Rectal smooth muscle tissue (tissue), 1 donor: ENCODE measurements at regions not wholly inside any gene's neighbourhood (a gene's known extent, or its start where the extent isn't known, plus 50 kb on each side); places are given as distances from the start of the nearest gene placed in this dataset.

Experiments
- H3K27ac ChIP-seq: one replicate; pipeline ENCODE4 v1.7.0; 2013; ENCODE audit warnings: low read depth, low read length, inconsistent platforms
- H3K27me3 ChIP-seq: one replicate; pipeline ENCODE4 v1.7.0; 2013; ENCODE audit warnings: low read length; ENCODE audit not compliant: control insufficient read depth, insufficient read depth
- H3K36me3 ChIP-seq: one replicate; pipeline ENCODE4 v1.7.0; 2013; ENCODE audit warnings: low read length; ENCODE audit not compliant: control insufficient read depth, insufficient read depth
- H3K4me1 ChIP-seq: one replicate; pipeline ENCODE4 v1.7.0; 2013; ENCODE audit warnings: low read length; ENCODE audit not compliant: control insufficient read depth, insufficient read depth
- H3K4me3 ChIP-seq: one replicate; pipeline ENCODE4 v1.7.0; 2013; ENCODE audit warnings: low read length
- H3K9ac ChIP-seq: one replicate; pipeline ENCODE4 v1.7.0; 2013; ENCODE audit warnings: low read length

GRCh38 chr5:101429241-101429640 lies 526.2 kb upstream of the ST8SIA4 start:
- no peak overlapping the region for H3K9ac ChIP-seq
- no peak overlapping the region for H3K27ac ChIP-seq
- H3K4me1 ChIP-seq, result no peaks in the 10 kb centered on the region
- no peaks in the 10 kb centered on the region for H3K27me3 ChIP-seq
- H3K36me3 ChIP-seq, result no peaks in the 10 kb centered on the region
- H3K4me3 ChIP-seq, result no peak overlapping the region

GRCh38 chr5:101425339-101425859 lies 522.3 kb upstream of the ST8SIA4 start:
- Histone ChIP-seq H3K36me3 (no peaks in the 10 kb centered on the region), H3K27ac (no peak overlapping the region), H3K4me1 (no peaks in the 10 kb centered on the region), H3K9ac (no peak overlapping the region), H3K4me3 (no peak overlapping the region), H3K27me3 (no peaks in the 10 kb centered on the region)

- Histone ChIP-seq H3K36me3 (no peaks in the 10 kb centered on the region), H3K27me3 (no peaks in the 10 kb centered on the region), H3K4me1 (no peaks in the 10 kb centered on the region), H3K9ac (no peak overlapping the region), H3K4me3 (no peak overlapping the region), H3K27ac (no peak overlapping the region)
Measured at GRCh38 chr5:101424530-101425175, 521.6 kb upstream of the ST8SIA4 start.

- Histone ChIP-seq H3K36me3 (no peaks in the 10 kb centered on the region), H3K27ac (no peak overlapping the region), H3K27me3 (no peaks in the 10 kb centered on the region), H3K9ac (no peak overlapping the region), H3K4me1 (peaks cover 3% of the 10 kb centered on the region), H3K4me3 (no peak overlapping the region)
Measured at GRCh38 chr5:101418713-101419118, 515.6 kb upstream of the ST8SIA4 start.

GRCh38 chr5:101404531-101404930 lies 501.4 kb upstream of the ST8SIA4 start:
- Histone ChIP-seq H3K9ac (no peak overlapping the region), H3K36me3 (no peaks in the 10 kb centered on the region), H3K27me3 (no peaks in the 10 kb centered on the region), H3K4me3 (no peak overlapping the region), H3K4me1 (no peaks in the 10 kb centered on the region), H3K27ac (no peak overlapping the region)

- no peak overlapping the region for H3K4me3 ChIP-seq
- no peak overlapping the region for H3K9ac ChIP-seq
- no peaks in the 10 kb centered on the region for H3K4me1 ChIP-seq
- no peaks in the 10 kb centered on the region for H3K27me3 ChIP-seq
- H3K27ac ChIP-seq, result no peak overlapping the region
- H3K36me3 ChIP-seq, result no peaks in the 10 kb centered on the region
Measured at GRCh38 chr5:101393795-101394450, 490.8 kb upstream of the ST8SIA4 start.

GRCh38 chr5:101390151-101390908 lies 487.2 kb upstream of the ST8SIA4 start:
- H3K27me3 ChIP-seq, result no peaks in the 10 kb centered on the region
- H3K4me3 ChIP-seq, result no peak overlapping the region
- H3K27ac ChIP-seq, result no peak overlapping the region
- no peaks in the 10 kb centered on the region for H3K36me3 ChIP-seq
- no peak overlapping the region for H3K9ac ChIP-seq
- no peaks in the 10 kb centered on the region for H3K4me1 ChIP-seq

GRCh38 chr5:101385276-101385675 lies 482.2 kb upstream of the ST8SIA4 start:
- Histone ChIP-seq H3K36me3 (no peaks in the 10 kb centered on the region), H3K27ac (no peak overlapping the region), H3K4me3 (no peak overlapping the region), H3K27me3 (no peaks in the 10 kb centered on the region), H3K9ac (no peak overlapping the region), H3K4me1 (no peaks in the 10 kb centered on the region)

- no peaks in the 10 kb centered on the region for H3K36me3 ChIP-seq
- H3K4me1 ChIP-seq, result no peaks in the 10 kb centered on the region
- no peak overlapping the region for H3K4me3 ChIP-seq
Measured at GRCh38 chr5:101370181-101370580, 467.1 kb upstream of the ST8SIA4 start.

GRCh38 chr5:101364469-101364868 lies 461.4 kb upstream of the ST8SIA4 start:
- H3K27ac ChIP-seq, result no peak overlapping the region
- no peak overlapping the region for H3K9ac ChIP-seq
- H3K4me3 ChIP-seq, result no peak overlapping the region
- H3K36me3 ChIP-seq, result no peaks in the 10 kb centered on the region
- no peaks in the 10 kb centered on the region for H3K4me1 ChIP-seq
- H3K27me3 ChIP-seq, result no peaks in the 10 kb centered on the region

More at GRCh38 chr5:101370181-101370580, 467.1 kb upstream of the ST8SIA4 start:
- no peak overlapping the region for H3K9ac ChIP-seq
- H3K27me3 ChIP-seq, result no peaks in the 10 kb centered on the region
- H3K27ac ChIP-seq, result no peak overlapping the region

- Histone ChIP-seq H3K4me1 (no peaks in the 10 kb centered on the region), H3K27ac (no peak overlapping the region), H3K27me3 (no peaks in the 10 kb centered on the region)
Measured at GRCh38 chr5:101362067-101362466, 459.0 kb upstream of the ST8SIA4 start.

GRCh38 chr5:101346906-101347305 lies 443.8 kb upstream of the ST8SIA4 start:
- no peaks in the 10 kb centered on the region for H3K4me1 ChIP-seq
- H3K9ac ChIP-seq, result no peak overlapping the region
- no peak overlapping the region for H3K27ac ChIP-seq
- H3K36me3 ChIP-seq, result no peaks in the 10 kb centered on the region
- H3K27me3 ChIP-seq, result no peaks in the 10 kb centered on the region
- no peak overlapping the region for H3K4me3 ChIP-seq

More at GRCh38 chr5:101362067-101362466, 459.0 kb upstream of the ST8SIA4 start:
- H3K36me3 ChIP-seq, result no peaks in the 10 kb centered on the region
- no peak overlapping the region for H3K4me3 ChIP-seq
- no peak overlapping the region for H3K9ac ChIP-seq
